HG03095 (cell line): ENCODE measurements at regions not wholly inside any gene's neighbourhood (a gene's known extent, or its start where the extent isn't known, plus 50 kb on each side); places are given as distances from the start of the nearest gene placed in this dataset.

Source experiments
- ATAC-seq: cut with Tn5 transposase; IDR thresholded peaks from one replicate; pipeline ENCODE4 v1.9.1; 2021; ENCODE audit warnings: moderate library complexity; ENCODE audit not compliant: unreplicated experiment

- no peak for ATAC-seq
Measured at GRCh38 chr15:62431817-62432216, 266.7 kb upstream of the C2CD4B start.

GRCh38 chr15:62432702-62433398 is 267.8 kb upstream of the C2CD4B start:
- ATAC-seq = no peak

GRCh38 chr15:62436235-62436634 is 271.1 kb upstream of the C2CD4B start:
- no peak for ATAC-seq

GRCh38 chr15:62437753-62438152 is 272.7 kb upstream of the C2CD4B start:
- no peak for ATAC-seq

GRCh38 chr15:62439543-62440016 is 274.5 kb upstream of the C2CD4B start:
- no peak for ATAC-seq

- ATAC-seq = no peak
Measured at GRCh38 chr15:62440362-62441105, 275.4 kb upstream of the C2CD4B start.

- no peak for ATAC-seq
Measured at GRCh38 chr15:62444104-62445022, 279.3 kb upstream of the C2CD4B start.

GRCh38 chr15:62445244-62445643 is 280.2 kb upstream of the C2CD4B start:
- ATAC-seq = no peak

- ATAC-seq = no peak
Measured at GRCh38 chr15:62446984-62447383, 281.9 kb upstream of the C2CD4B start.

- ATAC-seq = no peak
Measured at GRCh38 chr15:62447742-62448141, 282.7 kb upstream of the C2CD4B start.

GRCh38 chr15:62449638-62450037 is 284.6 kb upstream of the C2CD4B start:
- no peak for ATAC-seq

- no peak for ATAC-seq
Measured at GRCh38 chr15:62450061-62450460, 285.0 kb upstream of the C2CD4B start.

- ATAC-seq = no peak
Measured at GRCh38 chr15:62452026-62452425, 286.9 kb upstream of the C2CD4B start.

- no peak for ATAC-seq
Measured at GRCh38 chr15:62452667-62453066, 287.6 kb upstream of the C2CD4B start.

- no peak for ATAC-seq
Measured at GRCh38 chr15:62453375-62453774, 288.3 kb upstream of the C2CD4B start.

- ATAC-seq = no peak
Measured at GRCh38 chr15:62453981-62454380, 288.9 kb upstream of the C2CD4B start.

GRCh38 chr15:62454567-62455172 is 289.6 kb upstream of the C2CD4B start:
- ATAC-seq = no peak

- no peak for ATAC-seq
Measured at GRCh38 chr15:62455441-62455921, 290.4 kb upstream of the C2CD4B start.

- no peak for ATAC-seq
Measured at GRCh38 chr15:62456011-62456920, 291.2 kb upstream of the C2CD4B start.

GRCh38 chr15:62457100-62457499 is 292.0 kb upstream of the C2CD4B start:
- ATAC-seq = no peak
